GM19351 (cell line): ENCODE measurements at regions not wholly inside any gene's neighbourhood (a gene's known extent, or its start where the extent isn't known, plus 50 kb on each side); places are given as distances from the start of the nearest gene placed in this dataset.

Experiments
- ATAC-seq: cut with Tn5 transposase; IDR thresholded peaks from one replicate; pipeline ENCODE4 v1.9.1; 2021; ENCODE audit warnings: mild to moderate bottlenecking, moderate library complexity; ENCODE audit not compliant: unreplicated experiment

DNA sequence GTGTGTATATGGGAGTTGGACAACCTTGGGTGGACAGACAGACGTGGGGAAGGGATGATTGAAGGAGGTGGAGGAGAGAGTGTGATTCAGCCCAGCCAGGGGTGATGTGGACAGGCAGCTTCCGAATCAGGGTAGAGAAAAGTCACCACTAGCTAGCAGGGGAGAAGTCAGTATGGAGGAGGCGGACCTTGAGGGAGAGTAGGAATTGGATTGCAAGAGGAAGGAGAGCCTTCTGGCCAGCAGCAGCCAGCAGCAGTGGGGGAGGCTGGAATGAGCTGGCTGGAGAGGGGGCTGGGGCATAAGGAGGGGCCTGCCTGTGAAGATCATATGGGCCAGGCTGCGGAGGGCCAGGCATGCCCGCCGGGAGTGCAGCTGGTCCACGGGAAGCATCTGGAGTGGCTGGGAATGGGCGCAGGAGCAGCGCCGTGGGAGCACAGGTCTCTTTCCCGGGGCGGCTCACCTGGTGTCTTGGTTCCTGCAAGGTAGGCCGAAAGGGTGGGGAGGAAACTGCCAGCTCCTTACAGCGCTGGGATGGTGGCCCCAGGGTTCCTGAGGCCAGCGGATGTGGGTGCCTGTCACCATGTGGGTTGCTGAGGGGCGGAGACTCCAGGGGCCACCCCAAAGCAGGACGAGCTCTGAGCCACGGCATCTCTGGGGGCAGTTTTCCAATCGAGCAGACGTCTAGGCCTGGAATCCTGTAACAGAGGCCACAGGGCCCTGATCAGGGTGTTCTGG, 235.3 kb downstream of the SEC14L1 start:
- ATAC-seq: no peak

DNA sequence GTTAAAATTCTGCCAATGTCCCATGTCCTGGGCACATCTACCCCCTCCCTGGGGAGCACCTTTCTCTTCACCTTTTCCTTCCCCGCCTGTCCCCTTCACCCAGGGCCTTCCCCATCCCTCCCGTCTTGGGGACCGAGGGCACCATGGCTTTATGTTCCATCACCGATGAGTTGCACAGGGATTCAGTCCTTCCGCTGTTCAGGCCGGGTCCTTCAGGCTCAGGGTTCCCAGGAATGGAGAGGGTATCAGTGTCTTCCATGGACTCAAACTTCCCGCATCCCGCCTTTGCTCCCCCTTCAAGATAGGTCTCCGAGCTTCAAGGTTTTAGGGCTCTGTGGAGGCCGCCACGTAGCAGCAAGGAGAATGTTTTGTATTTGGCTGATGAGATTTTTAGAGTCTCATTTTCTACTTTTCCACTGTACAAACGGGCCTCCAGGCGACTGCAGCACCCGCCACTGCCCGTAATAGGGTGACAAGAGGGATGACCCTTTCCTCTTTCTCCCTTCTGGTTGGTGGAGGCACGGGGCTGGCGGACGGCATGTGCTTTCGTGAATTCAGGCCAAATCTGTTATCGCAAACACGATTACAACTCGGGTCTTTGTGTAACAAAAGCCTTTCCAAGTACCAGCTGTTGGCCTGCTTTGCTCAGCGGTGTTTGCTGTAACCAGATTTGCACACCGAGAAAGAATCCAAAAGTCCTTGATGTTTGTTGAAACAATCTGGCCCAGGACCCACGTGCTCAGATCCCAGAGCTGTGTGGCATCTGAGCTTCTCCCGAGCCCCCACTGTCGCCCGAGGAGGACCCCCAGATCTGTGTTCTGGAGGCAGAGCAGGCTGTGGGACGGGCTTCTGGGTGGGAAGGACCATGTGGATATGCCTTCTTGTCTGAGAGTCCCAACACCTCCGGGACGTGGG, 236.3 kb downstream of the SEC14L1 start:
- no peak for ATAC-seq

DNA sequence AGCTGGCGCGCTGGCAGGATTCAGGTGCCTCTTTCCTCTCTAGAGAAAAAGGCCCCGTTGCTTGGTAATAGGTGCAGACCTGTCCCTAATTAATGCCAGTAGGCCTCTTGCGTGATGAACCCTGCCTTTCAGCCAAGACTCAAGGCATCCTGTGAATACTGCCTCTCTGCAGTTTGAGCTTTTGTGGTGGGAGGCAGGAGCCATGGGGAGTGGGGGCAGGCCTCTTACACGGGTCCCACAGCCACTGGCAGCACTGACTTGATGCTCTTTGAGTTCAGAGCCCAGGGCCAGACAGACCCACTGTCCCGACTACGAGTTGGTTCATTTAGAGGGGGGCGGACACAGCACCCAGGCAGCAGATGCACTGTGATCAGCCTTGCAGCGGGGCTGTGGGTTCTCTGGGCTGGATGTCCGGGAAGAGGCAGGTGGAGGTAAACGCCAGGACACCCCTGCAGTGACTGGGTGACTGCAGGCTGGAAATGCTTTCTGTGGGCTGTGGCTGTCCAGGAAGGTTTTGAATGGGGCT, 237.0 kb downstream of the SEC14L1 start:
- no peak for ATAC-seq

DNA sequence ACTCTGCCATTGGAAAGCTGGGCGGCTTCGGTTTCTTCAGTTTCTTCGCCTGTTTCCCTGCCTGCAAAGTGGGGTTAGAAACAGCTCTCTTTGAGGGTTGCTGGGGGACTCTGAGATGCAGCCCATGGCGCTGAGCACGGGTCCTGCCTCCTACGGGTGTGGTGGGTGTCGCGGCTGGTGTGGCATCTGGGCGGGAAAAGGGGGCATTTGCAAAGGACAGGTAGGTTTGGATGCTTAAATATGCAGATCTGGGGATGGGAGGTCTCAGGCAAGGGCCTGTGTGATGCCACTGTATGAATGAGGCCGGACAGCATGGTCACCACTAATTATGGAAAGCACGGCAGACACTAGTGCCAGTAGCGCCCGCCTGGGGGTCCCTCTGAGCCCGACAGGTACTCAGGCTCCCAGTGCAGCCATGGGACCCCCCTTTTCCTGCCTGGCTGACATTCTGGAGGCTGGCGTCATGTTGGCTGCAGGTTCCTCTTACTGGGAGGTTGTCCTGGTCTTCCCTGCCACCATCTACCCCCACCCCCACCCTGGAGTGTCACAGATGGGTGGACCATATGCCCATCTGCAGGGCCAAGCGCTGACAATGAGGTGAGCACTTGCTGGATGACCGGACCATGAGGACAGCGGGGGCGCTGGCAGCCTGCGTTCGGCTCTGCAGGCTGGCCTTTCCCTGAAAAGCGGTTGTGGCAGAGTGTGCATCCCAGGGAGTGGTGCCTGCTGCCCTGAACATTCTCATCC, 237.7 kb downstream of the SEC14L1 start:
- ATAC-seq: no peak

DNA sequence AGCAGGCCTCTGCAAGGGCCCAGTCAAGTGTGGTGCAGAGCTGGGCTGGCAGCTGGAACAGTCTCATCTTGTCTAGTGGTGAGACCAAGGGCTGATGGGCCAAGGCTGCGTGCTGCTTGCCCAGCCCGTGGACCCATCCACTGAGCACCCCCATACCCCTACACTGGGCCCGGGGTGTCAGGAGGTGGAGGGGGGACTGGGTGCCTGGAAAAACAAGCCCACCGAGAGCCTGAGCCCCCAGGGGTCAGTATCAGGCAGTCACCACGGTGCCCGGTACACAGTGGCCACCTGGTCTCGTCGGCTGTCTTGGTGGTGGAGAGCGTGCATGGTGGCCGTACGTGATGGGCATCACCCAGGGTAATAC, 238.3 kb downstream of the SEC14L1 start:
- ATAC-seq: no peak

DNA sequence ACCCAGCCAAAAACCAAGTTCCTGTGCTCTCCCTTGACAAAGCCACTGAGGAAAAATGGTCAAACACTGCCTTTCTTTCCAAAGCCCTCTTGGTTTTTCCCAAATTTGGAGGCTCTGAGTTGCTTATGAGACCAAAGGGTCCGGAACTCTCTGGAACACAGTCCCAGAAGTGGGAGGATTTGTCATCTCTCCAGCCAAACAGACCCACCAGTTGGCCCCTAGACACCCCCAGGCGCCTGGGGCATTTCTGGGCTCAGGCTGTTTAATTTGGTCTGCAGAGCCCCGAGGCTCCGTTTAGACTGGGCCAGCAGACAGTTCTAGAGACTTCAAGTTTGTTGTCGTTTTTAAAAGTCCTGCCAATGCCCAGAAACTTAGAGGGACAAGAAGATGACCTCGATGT, 239.1 kb downstream of the SEC14L1 start:
- ATAC-seq: no peak

DNA sequence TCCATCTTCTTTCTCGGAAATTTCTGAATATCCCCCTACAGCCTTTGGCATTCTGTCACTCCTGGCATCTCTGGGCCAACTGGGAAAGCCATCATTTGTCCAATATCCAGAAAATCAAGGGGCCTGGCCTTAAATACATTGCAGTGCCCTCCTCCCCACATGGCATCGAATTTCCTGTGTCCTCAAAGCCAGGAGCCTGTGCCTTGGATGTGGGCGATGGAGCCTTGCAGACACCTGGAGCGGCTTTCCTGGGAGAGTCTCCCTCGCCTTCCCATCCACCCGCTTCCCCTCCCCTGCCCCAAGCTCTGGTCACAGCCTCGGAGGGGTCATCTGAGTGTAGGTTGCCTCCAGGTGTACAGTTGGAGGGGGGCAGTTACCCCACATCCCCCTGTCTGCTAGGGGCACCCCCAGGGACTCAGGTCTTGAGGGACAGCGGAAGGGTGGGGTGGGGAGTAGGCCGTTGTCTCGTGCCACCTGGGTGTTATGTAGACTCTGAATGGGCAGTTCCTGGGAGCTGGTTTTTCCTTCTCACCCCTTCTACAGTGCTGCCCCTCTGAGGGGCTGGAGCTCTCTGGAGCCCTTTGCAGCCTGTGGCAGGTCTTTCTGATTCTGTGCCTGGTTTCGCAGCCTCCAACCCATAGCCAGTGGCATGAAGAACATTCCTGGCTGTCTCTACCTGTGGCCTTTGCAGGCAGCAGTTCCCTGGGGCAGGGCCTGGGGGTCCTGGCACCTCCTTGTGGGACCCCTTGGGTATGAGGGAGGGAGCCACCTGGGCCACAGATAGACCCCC, 239.8 kb downstream of the SEC14L1 start:
- no peak for ATAC-seq

DNA sequence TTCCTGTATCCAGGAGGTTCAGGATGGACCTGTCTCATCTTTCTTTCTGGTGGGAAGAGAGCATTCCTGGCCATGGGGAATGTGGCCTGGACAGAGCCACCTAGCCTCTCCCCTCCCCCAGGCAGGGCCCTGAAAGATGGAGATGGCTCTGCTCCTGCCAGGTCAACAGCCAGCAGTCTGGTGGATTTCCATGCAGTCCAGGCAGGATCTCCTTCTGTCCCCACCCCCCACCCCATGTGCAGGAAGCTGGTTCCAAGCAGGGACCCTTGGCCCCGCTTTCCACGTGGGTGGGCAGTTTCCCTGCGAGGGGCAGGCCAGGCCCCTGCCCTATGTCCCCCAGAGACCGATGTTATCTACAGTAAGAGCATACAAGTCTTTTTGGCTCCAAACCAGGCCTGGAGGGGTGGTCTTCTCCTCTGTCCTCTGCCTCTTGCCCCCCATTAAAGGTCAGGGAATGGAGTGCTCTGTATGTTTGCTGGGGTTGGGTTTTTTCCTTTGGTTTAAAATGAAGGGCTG, 240.5 kb downstream of the SEC14L1 start:
- no peak for ATAC-seq

DNA sequence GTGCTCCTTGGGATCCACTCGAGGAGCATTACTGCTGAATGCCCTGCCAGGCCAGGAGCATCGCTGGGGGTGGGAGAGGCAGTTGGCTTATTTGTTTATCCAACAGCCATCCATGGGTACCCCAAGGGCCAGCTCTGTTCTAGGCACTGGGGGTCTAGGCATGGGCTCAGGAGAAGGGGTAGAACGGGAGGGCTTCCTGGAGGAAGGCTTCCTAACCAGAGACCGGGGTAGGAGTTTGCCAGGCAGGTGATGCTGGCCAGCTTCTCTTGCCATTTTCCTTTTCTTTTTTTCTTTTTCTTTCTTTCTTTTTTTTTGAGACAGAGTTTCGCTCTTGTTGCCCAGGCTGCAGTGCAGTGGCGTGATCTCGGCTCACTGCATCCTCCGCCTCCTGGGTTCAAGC, 241.0 kb downstream of the SEC14L1 start:
- no peak for ATAC-seq

DNA sequence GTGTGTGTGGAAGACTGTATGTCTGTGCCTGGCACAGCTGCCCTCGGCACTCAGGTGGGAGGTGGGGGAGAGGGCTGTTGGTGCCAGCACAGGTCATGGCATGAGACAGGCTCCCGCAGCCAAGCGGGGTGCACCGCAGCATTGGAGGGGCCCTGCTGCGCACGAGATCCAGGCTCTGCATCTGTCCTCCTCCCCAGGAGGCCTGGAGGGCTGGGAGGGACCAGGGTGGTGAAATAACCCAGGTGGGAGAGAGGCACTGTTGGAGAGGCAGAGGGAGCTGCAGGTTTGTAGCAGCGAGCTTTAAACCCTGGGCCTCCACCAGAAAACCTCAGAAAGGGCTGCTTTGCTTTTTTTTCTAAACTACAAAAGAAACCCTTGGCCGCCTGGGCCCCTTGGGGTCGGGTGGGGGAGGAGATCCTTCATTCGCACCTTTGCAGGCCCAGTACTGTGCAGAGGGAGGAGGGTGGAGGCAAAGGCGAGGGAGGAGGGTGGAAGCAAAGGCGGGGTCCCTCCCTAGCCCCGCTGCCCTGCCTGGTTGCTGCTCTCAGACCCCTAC, 241.7 kb downstream of the SEC14L1 start:
- ATAC-seq: no peak

DNA sequence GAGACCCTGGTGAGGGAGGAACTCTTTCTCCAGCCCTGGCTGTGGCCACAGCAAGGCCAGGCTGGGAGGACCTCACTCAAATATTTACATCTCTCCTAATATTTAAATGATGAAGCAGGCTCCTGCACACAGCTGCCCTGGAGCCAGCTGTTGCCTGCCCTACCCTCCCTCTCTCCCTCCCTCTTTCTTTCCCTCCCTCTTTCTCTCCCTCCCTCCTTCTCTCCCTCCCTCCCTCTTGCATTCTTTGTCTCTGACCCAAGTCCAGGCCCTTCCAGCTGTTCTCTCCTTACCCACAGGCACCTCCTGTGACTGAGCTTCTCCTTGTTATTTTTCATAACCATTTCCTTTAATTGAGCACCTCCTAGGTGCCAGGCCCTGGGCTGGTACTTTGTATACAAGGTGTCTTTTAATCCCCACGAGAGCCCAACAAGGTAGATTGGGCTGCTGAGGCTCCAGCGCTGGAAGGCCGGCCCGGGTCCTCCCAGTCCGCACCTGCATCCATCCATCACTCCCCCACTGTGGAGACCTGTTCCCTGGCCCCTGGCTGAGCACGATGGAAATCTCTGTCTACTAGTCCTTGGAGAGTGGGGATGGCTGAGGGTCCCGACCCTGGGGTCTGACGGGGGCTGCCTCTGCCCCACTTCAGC, 242.3 kb downstream of the SEC14L1 start:
- no peak for ATAC-seq

DNA sequence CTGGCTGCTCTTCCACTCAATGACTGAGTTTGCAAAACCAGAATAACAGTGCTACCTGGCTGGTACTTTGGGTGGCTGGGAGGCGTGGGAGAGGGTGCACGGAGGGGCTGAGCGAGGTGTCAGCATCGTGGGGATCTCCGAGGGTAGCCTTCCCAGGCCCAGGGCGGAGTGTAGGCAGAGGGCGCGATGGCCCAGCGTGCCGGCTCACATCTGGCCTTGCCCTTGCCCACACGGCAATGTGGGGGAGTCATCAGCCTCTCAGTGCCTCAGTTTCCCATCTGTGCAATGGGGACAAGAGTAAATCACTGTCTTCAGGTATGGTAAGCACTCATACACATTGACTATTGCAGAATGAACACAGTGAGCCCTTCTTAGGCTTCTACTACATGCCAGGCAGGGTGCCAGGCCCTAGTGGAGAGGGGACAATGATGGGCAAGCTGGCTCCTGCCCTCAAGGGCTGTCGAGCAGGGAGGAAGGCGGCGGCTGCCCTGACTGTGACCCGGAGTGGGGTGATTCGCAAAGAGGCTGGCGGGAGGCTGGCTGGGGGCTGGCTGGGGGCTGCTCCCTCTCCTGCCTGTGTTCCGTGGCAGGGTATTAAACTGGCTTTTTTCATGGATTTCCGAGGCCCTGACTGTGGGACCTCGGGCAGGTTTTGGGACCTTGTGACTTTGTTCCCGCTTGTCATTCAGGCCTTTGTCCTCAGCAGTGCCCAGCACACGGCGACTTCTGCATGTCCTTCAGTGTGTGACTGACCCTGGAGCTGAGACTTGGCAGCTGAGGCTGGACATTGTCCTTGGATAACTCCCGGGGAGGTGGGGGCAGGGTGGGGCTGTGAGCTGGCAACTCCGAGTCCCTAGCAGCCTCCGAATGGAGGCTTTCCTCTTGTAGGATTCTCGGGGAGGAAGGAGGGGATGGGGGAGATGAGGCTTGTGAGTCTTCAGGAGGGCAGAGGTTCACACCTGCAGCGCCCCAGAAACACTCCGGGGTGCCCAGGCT, 243.1 kb downstream of the SEC14L1 start:
- ATAC-seq: no peak

DNA sequence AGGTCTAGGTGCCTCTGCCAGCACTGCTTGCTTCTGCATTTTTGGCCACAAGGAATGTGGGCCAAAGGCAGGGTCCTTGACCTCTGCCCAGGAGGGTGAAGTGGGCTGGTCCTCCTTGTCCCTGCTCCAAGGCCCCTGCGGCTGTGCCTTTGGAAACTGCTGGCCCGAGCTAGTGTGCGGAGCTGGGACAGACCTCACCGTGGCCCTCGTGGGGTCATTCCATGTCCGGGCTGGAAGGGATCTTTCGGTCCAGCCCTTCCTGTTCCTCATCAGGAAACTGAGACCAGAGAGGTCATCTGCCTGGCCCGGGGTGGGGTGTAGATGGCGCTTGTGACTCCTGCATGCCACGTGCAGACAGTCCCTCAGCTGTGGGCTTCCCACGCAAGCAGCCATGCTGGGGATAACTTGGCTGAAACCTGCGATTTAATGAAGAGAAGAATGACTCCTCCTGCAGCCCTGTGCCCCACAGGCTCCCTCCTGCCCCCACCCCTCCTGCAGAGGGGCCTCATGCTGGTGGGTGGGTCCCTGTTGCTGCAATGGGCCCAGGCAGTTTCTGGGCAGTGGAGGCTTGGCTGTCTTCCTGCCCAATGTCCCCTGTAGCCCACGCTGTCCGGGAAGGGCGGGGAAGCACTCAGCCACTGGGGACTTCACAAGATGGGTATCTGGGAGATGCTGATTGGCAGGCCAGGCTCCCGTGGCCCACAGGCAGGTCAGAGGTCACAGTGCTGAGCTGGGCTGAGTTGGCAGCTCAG, 245.2 kb downstream of the SEC14L1 start:
- no peak for ATAC-seq

DNA sequence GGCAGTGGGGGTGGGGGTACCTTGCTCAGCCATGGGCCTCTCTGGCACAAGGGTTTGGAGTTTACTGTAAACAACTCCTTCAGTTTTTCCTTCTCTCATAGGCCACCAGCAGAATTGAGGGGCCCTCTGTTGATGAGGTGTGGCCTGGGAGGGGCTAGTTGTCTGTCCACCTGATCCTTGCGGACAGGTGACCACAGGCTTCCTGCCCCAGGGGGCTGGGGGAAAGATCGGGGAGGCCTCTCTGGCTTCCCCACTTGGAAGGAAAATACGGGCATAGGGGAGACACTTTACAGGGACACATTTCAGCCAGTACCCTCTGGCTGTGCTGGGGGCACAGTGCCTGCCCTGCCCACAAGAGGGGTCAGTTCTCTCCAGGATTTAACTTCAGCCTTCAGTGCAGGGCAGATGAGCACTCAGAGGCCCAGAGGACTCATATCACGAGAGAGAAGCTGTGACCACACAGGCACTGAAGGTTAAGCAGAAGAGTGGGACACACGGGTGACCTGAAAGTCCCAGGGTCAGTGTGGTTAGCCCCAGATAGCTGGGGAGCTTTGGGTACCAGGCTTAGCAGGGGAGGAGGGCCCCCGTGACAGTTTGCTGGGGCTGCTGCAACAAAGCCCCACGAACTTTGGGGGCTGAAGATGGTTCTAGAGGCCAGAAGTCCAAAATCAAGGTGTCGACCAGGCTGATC, 245.9 kb downstream of the SEC14L1 start:
- ATAC-seq: no peak

DNA sequence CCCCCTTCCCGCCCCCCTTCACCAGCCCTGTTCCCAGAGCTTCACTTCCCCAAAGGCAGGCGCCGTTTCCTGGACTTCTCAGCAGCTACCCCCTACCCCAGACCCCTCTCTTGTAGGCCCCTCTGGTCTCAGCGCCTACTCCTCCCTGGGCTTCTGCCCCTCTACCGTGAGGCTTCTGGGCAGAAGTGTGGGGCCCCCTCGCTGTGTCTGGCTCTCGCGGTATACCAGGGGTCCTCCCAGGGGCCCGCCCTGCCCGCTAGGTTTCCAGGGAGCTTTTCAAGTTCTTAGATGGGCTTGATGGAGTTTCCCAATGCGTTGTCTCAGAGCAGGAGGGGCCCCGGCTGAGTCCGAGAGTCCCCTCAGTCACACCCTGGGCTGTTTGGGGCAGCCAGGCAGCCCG, 247.1 kb downstream of the SEC14L1 start:
- ATAC-seq: no peak

DNA sequence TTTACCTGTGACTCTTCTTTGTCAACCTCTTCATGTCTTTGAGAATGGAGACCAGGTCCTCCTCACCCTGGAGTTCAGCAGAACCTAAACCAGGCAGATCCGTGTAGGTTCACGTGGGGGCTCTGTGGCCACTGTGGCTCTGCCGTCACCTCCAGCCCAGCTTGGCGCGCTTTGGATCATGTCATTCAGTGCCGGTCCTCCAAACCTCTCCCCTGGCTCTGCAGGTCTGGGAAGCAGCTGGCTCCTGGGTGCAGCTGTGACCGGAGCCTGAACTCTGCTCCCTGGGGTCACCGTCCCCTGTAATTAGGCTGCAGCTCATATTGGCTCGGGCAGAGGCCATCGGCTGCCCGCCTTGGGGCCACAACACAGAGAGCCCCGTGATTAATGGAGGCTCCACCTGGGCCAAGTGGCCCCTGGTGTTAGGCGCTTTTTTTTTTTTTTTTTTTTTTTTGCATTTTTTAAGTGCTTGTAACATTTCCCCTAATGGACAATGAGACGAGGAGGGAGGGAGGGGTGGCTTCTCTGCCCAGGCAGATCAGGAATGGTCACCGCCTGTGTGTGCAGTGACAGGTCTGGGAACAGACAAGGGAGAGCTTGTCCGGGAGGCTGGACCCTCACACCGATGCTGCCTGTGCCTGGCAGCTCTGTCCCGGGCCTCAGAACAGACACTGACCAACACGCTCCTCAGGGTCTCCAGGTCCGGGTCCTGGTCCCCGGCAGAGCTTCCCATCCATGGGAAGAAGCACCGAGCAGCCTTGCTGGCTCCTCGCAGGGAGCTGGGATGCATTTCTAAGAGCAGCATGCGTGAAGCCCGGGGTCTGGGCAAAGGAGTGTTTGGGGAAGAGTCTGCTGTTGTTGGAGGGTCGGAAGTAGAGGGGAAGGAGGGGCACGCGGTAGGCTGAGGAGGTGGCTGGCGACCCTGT, 247.9 kb downstream of the SEC14L1 start:
- no peak for ATAC-seq
